ENCODE measurements at regions not wholly inside any gene's neighbourhood (a gene's known extent, or its start where the extent isn't known, plus 50 kb on each side); places are given as distances from the start of the nearest gene placed in this dataset.
A peak's percentile ranks its signal among the peaks of the same experiment; 100 is the strongest.

DNA sequence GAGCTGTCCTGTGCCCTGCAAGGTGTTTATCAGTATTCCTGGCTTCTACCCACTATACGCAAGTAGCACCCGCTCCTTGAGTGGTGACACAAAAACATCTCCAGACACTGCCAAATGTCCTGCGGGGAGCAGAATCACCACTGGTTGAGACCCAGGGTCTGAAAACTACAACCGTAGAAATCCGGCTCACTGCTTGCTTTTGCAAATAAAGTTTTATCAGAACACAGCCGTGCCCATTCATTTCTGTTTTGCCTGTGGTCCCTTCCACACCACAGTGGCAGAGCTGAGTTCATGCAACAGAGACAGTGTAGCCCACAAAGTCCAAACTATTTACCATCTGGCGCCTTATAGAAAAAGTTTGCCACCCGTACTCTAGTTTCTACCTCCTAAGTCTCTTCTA lies 125.7 kb upstream of the DIO3 start:
- DNase-seq: no peak

- no peak for DNase-seq
Measured at GRCh38 chr14:101439023-101439422, 122.3 kb upstream of the DIO3 start.

- DNase-seq: no peak
Measured at GRCh38 chr14:101440496-101440895, 120.8 kb upstream of the DIO3 start.

DNA sequence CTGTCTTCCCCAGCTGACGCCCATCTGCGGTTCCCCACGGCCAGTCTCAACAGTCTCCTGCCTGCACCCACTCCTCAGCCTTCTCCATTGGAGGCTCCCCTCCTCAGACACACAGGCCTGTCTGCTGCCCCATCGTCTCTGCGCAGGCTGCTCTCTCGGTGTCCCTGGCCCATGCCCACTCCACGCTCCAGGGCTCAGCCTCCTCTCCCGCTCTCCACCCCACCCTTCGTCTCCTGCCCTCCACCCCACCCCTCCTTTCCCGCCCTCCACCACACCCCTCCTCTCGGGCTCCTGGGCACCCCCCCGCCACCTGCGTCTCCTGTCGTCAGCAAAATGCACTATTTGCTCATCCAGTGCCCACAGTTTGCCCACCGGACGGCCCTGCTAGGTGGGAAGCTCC lies 119.6 kb upstream of the DIO3 start:
- no peak for DNase-seq

GRCh38 chr14:101442451-101442850 lies 118.8 kb upstream of the DIO3 start:
- DNase-seq: peak; percentile 37

- no peak for DNase-seq
Measured at GRCh38 chr14:101444116-101444515, 117.2 kb upstream of the DIO3 start.

GRCh38 chr14:101445278-101445677 lies 116.0 kb upstream of the DIO3 start:
- DNase-seq: no peak

GRCh38 chr14:101446387-101446969 lies 114.8 kb upstream of the DIO3 start:
- no peak for DNase-seq

- no peak for DNase-seq
Measured at GRCh38 chr14:101449114-101449513, 112.2 kb upstream of the DIO3 start.

GRCh38 chr14:101451166-101451565 lies 110.1 kb upstream of the DIO3 start:
- no peak for DNase-seq

GRCh38 chr14:101453225-101453624 lies 108.1 kb upstream of the DIO3 start:
- no peak for DNase-seq

DNA sequence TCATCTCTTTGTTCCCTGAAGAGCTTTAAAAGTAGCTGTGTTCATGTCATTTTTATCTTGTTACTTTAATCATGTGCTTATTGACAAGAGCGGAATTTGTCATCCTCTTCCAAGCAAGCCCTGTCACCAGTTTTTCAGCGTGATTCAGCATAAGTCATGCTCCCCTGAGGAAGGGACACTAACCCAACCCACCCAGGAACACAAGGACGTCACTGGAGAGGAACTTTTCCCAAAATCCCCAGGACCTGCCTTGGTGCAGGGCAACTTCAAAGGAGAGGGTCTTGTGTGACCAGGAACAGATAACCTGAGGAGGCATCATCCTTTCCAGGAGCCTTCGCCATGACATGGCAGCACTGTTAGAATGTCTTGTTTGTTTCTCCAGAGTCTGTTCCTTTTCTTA lies 107.1 kb upstream of the DIO3 start:
- no peak for DNase-seq

- no peak for DNase-seq
Measured at GRCh38 chr14:101456246-101457175, 104.8 kb upstream of the DIO3 start.

DNA sequence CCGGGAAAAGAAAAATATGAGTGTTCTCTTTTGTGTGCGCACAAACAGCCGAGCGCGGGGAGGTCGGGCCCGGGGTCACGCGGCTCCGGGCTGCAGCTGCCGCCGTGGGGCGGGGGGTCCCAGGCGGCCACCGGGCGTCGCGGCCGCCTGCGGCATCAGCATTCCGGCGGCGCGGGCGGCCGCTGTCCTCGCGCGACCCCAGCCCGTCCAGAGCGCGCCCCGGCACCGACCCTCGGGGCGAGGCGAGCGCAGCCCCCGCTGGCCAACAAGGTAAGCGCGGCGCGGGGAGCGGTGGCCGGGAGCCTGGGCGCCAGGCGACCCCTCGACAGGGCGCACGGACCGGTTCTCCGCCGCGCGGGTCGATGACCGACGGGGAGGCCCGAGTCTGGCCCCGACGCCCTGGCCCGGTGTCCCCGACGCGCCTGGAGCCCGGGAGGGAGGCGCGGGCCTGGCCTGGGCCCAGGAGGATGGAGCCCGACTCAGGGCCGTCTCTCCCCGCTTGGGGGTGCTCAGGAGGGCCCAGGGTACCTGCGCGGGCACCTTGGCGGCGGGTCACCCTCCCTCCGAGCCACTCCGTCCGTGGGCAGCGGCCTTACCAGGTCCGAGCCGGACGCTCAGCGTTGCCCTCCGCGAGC lies 103.9 kb upstream of the DIO3 start:
- DNase-seq: no peak

- DNase-seq: no peak
Measured at GRCh38 chr14:101457936-101458740, 103.2 kb upstream of the DIO3 start.

- DNase-seq: no peak
Measured at GRCh38 chr14:101458741-101459550, 102.3 kb upstream of the DIO3 start.

GRCh38 chr14:101459551-101459900 lies 101.8 kb upstream of the DIO3 start:
- no peak for DNase-seq

DNA sequence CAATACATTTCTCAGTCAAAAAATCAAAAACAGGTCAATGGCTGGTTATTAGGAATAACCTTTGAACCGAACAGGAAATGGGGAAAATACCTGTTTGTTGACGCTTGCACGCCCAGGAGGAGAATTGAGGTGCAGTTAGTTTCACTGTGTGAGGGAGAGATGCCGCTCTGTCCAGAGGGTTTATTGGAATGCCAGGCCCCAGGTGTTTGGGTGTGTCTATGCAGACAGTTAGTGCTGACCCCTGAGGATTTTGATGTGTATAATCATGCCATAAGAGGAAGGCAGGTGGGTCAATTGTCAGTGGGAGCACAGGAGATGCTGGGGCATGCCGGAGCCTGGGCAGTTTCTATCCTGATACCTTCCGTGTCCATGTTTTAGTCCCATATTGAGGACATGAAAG lies 100.8 kb upstream of the DIO3 start:
- no peak for DNase-seq

DNA sequence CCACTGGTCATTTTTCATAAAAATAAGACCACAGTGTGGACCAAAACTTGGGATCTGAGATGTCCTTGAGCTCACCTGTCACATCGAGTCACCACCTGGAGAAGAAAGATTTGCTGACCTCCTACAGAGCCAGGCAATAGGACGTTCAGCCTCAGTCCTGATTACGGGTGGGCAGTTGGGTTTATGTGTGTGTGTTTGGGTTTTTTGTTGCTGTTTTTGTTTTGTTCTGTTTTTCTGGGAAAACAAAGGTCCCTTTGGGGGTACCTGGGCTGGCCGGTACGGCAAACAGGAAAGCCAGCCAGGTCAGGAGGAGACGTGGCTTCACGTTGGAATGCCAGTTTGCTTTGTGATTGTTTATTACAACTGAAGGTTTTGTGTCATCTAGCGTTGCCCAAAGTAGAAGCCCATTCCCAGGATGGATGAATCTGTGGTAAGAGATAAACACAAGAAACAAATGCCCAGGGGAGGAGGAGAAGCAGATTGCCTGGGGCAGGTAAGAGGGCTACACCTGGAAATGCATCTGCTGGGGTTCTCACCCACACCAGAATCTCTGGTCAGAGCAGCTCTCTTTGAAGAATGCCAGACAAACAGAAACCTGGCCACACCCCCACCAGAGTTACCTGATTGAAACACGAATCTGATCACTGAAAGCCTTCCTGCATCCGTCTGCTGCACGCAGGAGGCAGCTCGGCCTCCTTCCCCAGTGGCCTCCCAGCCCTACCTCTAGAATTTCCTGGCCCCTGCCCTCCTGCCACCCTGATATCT lies 100.1 kb upstream of the DIO3 start:
- DNase-seq: no peak

- no peak for DNase-seq
Measured at GRCh38 chr14:101461891-101462290, 99.4 kb upstream of the DIO3 start.

DNA sequence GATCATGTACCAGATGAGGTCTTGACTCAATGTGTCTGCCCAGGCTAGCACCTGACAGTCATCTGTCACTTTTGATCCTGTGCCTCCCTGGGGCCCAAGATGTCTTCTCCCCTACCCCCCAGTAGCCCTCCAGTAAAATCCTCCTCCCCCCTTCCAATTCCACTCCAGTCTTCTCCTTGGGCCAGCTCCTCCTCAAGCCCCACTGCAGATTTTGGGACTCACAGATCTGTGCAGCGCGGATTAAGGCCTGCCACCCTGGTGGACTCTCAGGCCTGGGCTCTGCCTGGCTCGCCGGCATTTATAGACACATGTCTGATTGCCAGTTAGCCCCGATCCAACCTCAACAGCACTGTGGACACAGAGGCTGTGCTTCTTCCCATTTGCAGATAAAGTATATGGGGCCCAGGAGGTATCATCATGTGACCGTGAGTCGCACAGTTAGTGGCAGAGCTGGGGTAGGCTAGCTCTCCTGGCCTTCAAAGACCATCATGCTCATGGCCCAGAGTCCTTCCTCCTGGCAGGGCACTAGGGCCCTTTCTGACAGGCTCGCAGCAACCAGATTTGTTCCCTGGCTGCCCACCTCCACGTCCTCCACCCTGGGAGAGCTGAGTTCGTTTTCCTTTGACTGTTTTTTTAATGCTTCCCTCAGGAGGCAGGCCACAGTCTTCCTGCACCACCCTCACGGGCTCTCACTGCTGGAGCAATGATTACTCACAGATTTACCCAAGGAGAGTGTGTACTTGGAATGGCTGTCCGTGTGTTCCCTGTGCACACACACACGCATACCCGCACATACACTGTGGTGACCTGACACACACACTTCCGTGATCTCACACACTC lies 98.3 kb upstream of the DIO3 start:
- no peak for DNase-seq

Measured in femur (tissue), 1 donor.